ENCODE measurements at regions not wholly inside any gene's neighbourhood (a gene's known extent, or its start where the extent isn't known, plus 50 kb on each side); places are given as distances from the start of the nearest gene placed in this dataset.

- DNase-seq: no peak
Observed at GRCh38 chr4:147370473-147370872, 110.4 kb upstream of the EDNRA start.

GRCh38 chr4:147370881-147371280, 110.0 kb upstream of the EDNRA start:
- DNase-seq: no peak

GRCh38 chr4:147371661-147372060, 109.2 kb upstream of the EDNRA start:
- no peak for DNase-seq

GRCh38 chr4:147378780-147379179, 102.1 kb upstream of the EDNRA start:
- DNase-seq: no peak

- DNase-seq: no peak
Observed at GRCh38 chr4:147381749-147382148, 99.1 kb upstream of the EDNRA start.

- DNase-seq: no peak
Observed at GRCh38 chr4:147388018-147388417, 92.9 kb upstream of the EDNRA start.

- no peak for DNase-seq
Observed at GRCh38 chr4:147396105-147396504, 84.8 kb upstream of the EDNRA start.

GRCh38 chr4:147398556-147398955, 82.3 kb upstream of the EDNRA start:
- DNase-seq: no peak

- DNase-seq: no peak
Observed at GRCh38 chr4:147400721-147401120, 80.2 kb upstream of the EDNRA start.

- DNase-seq: no peak
Observed at GRCh38 chr4:147401221-147401620, 79.7 kb upstream of the EDNRA start.

- DNase-seq: no peak
Observed at GRCh38 chr4:147407261-147408045, 73.4 kb upstream of the EDNRA start.

- no peak for DNase-seq
Observed at GRCh38 chr4:147408189-147408588, 72.7 kb upstream of the EDNRA start.

- no peak for DNase-seq
Observed at GRCh38 chr4:147409350-147409749, 71.5 kb upstream of the EDNRA start.

GRCh38 chr4:147418226-147418625, 62.7 kb upstream of the EDNRA start:
- DNase-seq: no peak

- DNase-seq: no peak
Observed at GRCh38 chr4:147421456-147421855, 59.4 kb upstream of the EDNRA start.

- DNase-seq: no peak
Observed at GRCh38 chr4:147423229-147423628, 57.7 kb upstream of the EDNRA start.

GRCh38 chr4:147425019-147425418, 55.9 kb upstream of the EDNRA start:
- no peak for DNase-seq

GRCh38 chr4:147428583-147428982, 52.3 kb upstream of the EDNRA start:
- no peak for DNase-seq

GRCh38 chr4:147430111-147430510, 50.8 kb upstream of the EDNRA start:
- DNase-seq: no peak
